SJSA1 (cell line): ENCODE measurements at regions not wholly inside any gene's neighbourhood (a gene's known extent, or its start where the extent isn't known, plus 50 kb on each side); places are given as distances from the start of the nearest gene placed in this dataset.

ENCODE experiments used
- DNase-seq, 2 experiments: peaks; one replicate each; pipeline ENCODE4 v3.0.0-alpha.2; 2015 to 2020; ENCODE audit warnings: low spot score in 2 of 2, low read depth in 1 of 2
- H3K27ac ChIP-seq: fragments of 250-450 bp; sonication (Bioruptor Pico); 2 replicates; pipeline ENCODE4 v1.5.1; 2020; ENCODE audit warnings: mild to moderate bottlenecking, moderate library complexity
- H3K27me3 ChIP-seq: fragments of 250-450 bp; sonication (Bioruptor Pico); replicated peaks from 2 replicates; pipeline ENCODE4 v1.5.1; 2020; ENCODE audit warnings: mild to moderate bottlenecking, moderate library complexity
- H3K36me3 ChIP-seq: fragments of 250-450 bp; sonication (Bioruptor Pico); 2 replicates; pipeline ENCODE4 v1.5.1; 2020; ENCODE audit warnings: mild to moderate bottlenecking
- H3K4me1 ChIP-seq: fragments of 250-450 bp; sonication (Bioruptor Pico); replicated peaks from 2 replicates; pipeline ENCODE4 v1.6.1; 2021; ENCODE audit warnings: mild to moderate bottlenecking
- H3K4me3 ChIP-seq: fragments of 250-450 bp; sonication (Bioruptor Pico); 2 replicates; pipeline ENCODE4 v1.5.1; 2020; ENCODE audit warnings: mild to moderate bottlenecking
- H3K9me3 ChIP-seq: fragments of 250-450 bp; sonication (Bioruptor Pico); replicated peaks from 2 replicates; pipeline ENCODE4 v1.5.1; 2020; ENCODE audit warnings: mild to moderate bottlenecking

GRCh38 chr6:21436625-21437024 lies 156.9 kb upstream of the SOX4 start:
- Histone ChIP-seq H3K27ac (no peak overlapping the region), H3K27me3 (no peaks in the 10 kb centered on the region), H3K4me3 (no peak overlapping the region), H3K9me3 (no peaks in the 10 kb centered on the region), H3K36me3 (no peaks in the 10 kb centered on the region), H3K4me1 (no peaks in the 10 kb centered on the region)
- DNase-seq: no peak

- Histone ChIP-seq H3K4me1 (no peaks in the 10 kb centered on the region), H3K9me3 (no peaks in the 10 kb centered on the region), H3K4me3 (no peak overlapping the region), H3K36me3 (no peaks in the 10 kb centered on the region), H3K27me3 (no peaks in the 10 kb centered on the region), H3K27ac (no peak overlapping the region)
- no peak for DNase-seq
Measured at GRCh38 chr6:21437581-21437980, 156.0 kb upstream of the SOX4 start.

GRCh38 chr6:21438237-21438985 lies 155.1 kb upstream of the SOX4 start:
- Histone ChIP-seq H3K4me1 (no peaks in the 10 kb centered on the region), H3K4me3 (no peak overlapping the region), H3K9me3 (no peaks in the 10 kb centered on the region), H3K27ac (no peak overlapping the region), H3K36me3 (no peaks in the 10 kb centered on the region), H3K27me3 (no peaks in the 10 kb centered on the region)
- no peak for DNase-seq

- Histone ChIP-seq H3K27me3 (no peaks in the 10 kb centered on the region), H3K4me3 (no peak overlapping the region), H3K36me3 (no peaks in the 10 kb centered on the region), H3K27ac (no peak overlapping the region), H3K4me1 (no peaks in the 10 kb centered on the region), H3K9me3 (no peaks in the 10 kb centered on the region)
- DNase-seq: no peak
Measured at GRCh38 chr6:21438986-21439352, 154.6 kb upstream of the SOX4 start.

- DNase-seq: no peak
- Histone ChIP-seq H3K27ac (no peak overlapping the region), H3K9me3 (no peaks in the 10 kb centered on the region), H3K4me3 (no peak overlapping the region), H3K36me3 (no peaks in the 10 kb centered on the region), H3K27me3 (no peaks in the 10 kb centered on the region), H3K4me1 (no peaks in the 10 kb centered on the region)
Measured at GRCh38 chr6:21441386-21441785, 152.2 kb upstream of the SOX4 start.

GRCh38 chr6:21442874-21443273 lies 150.7 kb upstream of the SOX4 start:
- no peaks in the 10 kb centered on the region for H3K27me3 ChIP-seq
- no peak overlapping the region for H3K27ac ChIP-seq
- H3K36me3 ChIP-seq: no peaks in the 10 kb centered on the region
- H3K9me3 ChIP-seq: no peaks in the 10 kb centered on the region
- DNase-seq: no peak
- no peak overlapping the region for H3K4me3 ChIP-seq
- H3K4me1 ChIP-seq: no peaks in the 10 kb centered on the region

GRCh38 chr6:21444711-21445260 lies 148.8 kb upstream of the SOX4 start:
- no peaks in the 10 kb centered on the region for H3K9me3 ChIP-seq
- H3K4me3 ChIP-seq: no peak overlapping the region
- H3K27me3 ChIP-seq: no peaks in the 10 kb centered on the region
- no peaks in the 10 kb centered on the region for H3K4me1 ChIP-seq
- H3K27ac ChIP-seq: no peak overlapping the region
- no peaks in the 10 kb centered on the region for H3K36me3 ChIP-seq
- DNase-seq: no peak

- Histone ChIP-seq H3K4me1 (no peaks in the 10 kb centered on the region), H3K36me3 (no peaks in the 10 kb centered on the region), H3K4me3 (no peak overlapping the region), H3K27me3 (no peaks in the 10 kb centered on the region), H3K27ac (no peak overlapping the region), H3K9me3 (no peaks in the 10 kb centered on the region)
- no peak for DNase-seq
Measured at GRCh38 chr6:21447987-21448386, 145.6 kb upstream of the SOX4 start.

GRCh38 chr6:21448485-21449109 lies 145.0 kb upstream of the SOX4 start:
- Histone ChIP-seq H3K4me1 (no peaks in the 10 kb centered on the region), H3K27me3 (no peaks in the 10 kb centered on the region), H3K36me3 (no peaks in the 10 kb centered on the region), H3K4me3 (no peak overlapping the region), H3K27ac (no peak overlapping the region), H3K9me3 (no peaks in the 10 kb centered on the region)
- DNase-seq: no peak

- Histone ChIP-seq H3K27ac (no peak overlapping the region), H3K9me3 (no peaks in the 10 kb centered on the region), H3K36me3 (no peaks in the 10 kb centered on the region), H3K27me3 (no peaks in the 10 kb centered on the region), H3K4me1 (no peaks in the 10 kb centered on the region), H3K4me3 (no peak overlapping the region)
- DNase-seq: no peak
Measured at GRCh38 chr6:21450149-21450548, 143.4 kb upstream of the SOX4 start.

GRCh38 chr6:21450628-21451027 lies 142.9 kb upstream of the SOX4 start:
- Histone ChIP-seq H3K4me1 (no peaks in the 10 kb centered on the region), H3K4me3 (no peak overlapping the region), H3K36me3 (no peaks in the 10 kb centered on the region), H3K9me3 (no peaks in the 10 kb centered on the region), H3K27me3 (no peaks in the 10 kb centered on the region), H3K27ac (no peak overlapping the region)
- DNase-seq: no peak

- no peaks in the 10 kb centered on the region for H3K36me3 ChIP-seq
Measured at GRCh38 chr6:21451546-21452013, 142.0 kb upstream of the SOX4 start.

GRCh38 chr6:21454262-21454661 lies 139.3 kb upstream of the SOX4 start:
- H3K4me3 ChIP-seq: no peak overlapping the region
- no peak for DNase-seq
- H3K36me3 ChIP-seq: no peaks in the 10 kb centered on the region

More at GRCh38 chr6:21451546-21452013, 142.0 kb upstream of the SOX4 start:
- Histone ChIP-seq H3K9me3 (no peaks in the 10 kb centered on the region), H3K27ac (no peak overlapping the region), H3K27me3 (no peaks in the 10 kb centered on the region), H3K4me1 (no peaks in the 10 kb centered on the region), H3K4me3 (no peak overlapping the region)
- no peak for DNase-seq

GRCh38 chr6:21455071-21455470 lies 138.5 kb upstream of the SOX4 start:
- no peak for DNase-seq
- Histone ChIP-seq H3K27me3 (no peaks in the 10 kb centered on the region), H3K27ac (no peak overlapping the region), H3K4me3 (no peak overlapping the region), H3K9me3 (no peaks in the 10 kb centered on the region), H3K36me3 (no peaks in the 10 kb centered on the region), H3K4me1 (no peaks in the 10 kb centered on the region)

More at GRCh38 chr6:21454262-21454661, 139.3 kb upstream of the SOX4 start:
- Histone ChIP-seq H3K27ac (no peak overlapping the region), H3K27me3 (no peaks in the 10 kb centered on the region), H3K4me1 (no peaks in the 10 kb centered on the region), H3K9me3 (no peaks in the 10 kb centered on the region)
